IMR-90 (cell line): ENCODE measurements at regions not wholly inside any gene's neighbourhood (a gene's known extent, or its start where the extent isn't known, plus 50 kb on each side); places are given as distances from the start of the nearest gene placed in this dataset.

Source experiments
- BHLHE40 ChIP-seq: fragments of 150-350 bp; IDR thresholded peaks from 2 replicates; pipeline ENCODE4 v1.6.1; 2016; ENCODE audit warnings: mild to moderate bottlenecking, low read depth, low read length
- CEBPB ChIP-seq: IDR thresholded peaks from 2 replicates; pipeline ENCODE4 v1.6.1; 2012; ENCODE audit warnings: low read depth, low read length, improper control_type of control experiment
- CHD1 ChIP-seq: IDR thresholded peaks from 2 replicates; pipeline ENCODE4 v1.6.1; 2012; ENCODE audit warnings: low read depth, low read length, improper control_type of control experiment
- FOS ChIP-seq: fragments of 150-350 bp; IDR thresholded peaks from 2 replicates; pipeline ENCODE4 v1.6.1; 2016; ENCODE audit warnings: low read depth, low read length
- MAFK ChIP-seq: IDR thresholded peaks from 2 replicates; pipeline ENCODE4 v1.6.1; 2012; ENCODE audit warnings: low read depth, low read length, improper control_type of control experiment
- MXI1 ChIP-seq: IDR thresholded peaks from 2 replicates; pipeline ENCODE4 v1.6.1; 2012; ENCODE audit warnings: low read depth, mild to moderate bottlenecking, low read length, moderate library complexity, borderline replicate concordance
- POLR2A ChIP-seq: IDR thresholded peaks from 2 replicates; pipeline ENCODE4 v1.6.1; 2012; ENCODE audit warnings: mild to moderate bottlenecking, low read depth, low read length
- SMC3 ChIP-seq: fragments of 150-350 bp; IDR thresholded peaks from 2 replicates; pipeline ENCODE4 v1.6.1; 2016; ENCODE audit warnings: low read depth, mild to moderate bottlenecking, antibody characterized with exemption, low read length, moderate library complexity
- TF ChIP-seq, protein P1 (sequence below): conservative IDR thresholded peaks from 2 replicates; pipeline ENCODE4 v1.5.1; 2012; ENCODE audit warnings: mild to moderate bottlenecking, low read depth, low read length, improper control_type of control experiment
- TF ChIP-seq, protein P2 (sequence below): fragments of 150-350 bp; IDR thresholded peaks from 2 replicates; pipeline ENCODE4 v1.6.1; 2017; ENCODE audit warnings: mild to moderate bottlenecking, antibody characterized with exemption, low read length, low read depth

DNA sequence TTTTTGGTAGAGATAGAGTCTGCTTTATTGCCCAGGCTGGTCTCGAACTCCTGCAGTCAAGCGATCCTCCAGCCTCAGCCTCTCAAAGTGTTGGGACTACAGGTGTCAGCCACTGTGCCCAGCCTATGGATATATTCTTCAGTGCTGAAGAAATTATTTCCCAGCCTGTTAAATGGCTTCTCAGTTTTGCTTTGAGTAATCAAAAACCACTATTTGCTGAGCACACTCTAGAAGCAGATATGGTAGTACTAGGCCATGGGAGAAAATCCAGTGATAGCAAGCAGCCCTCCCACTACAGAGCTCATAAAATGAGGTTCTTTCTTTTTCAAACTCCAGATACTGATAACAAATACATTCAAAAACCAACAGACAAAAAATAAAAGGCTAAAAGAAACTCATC is 80.6 kb upstream of the CLDN10 start:
- TF ChIP-seq POLR2A (no peak), SMC3 (no peak), CHD1 (no peak), MXI1 (no peak), FOS (no peak), CEBPB (no peak), BHLHE40 (no peak), MAFK (no peak)
- TF ChIP-seq, protein P1, sequence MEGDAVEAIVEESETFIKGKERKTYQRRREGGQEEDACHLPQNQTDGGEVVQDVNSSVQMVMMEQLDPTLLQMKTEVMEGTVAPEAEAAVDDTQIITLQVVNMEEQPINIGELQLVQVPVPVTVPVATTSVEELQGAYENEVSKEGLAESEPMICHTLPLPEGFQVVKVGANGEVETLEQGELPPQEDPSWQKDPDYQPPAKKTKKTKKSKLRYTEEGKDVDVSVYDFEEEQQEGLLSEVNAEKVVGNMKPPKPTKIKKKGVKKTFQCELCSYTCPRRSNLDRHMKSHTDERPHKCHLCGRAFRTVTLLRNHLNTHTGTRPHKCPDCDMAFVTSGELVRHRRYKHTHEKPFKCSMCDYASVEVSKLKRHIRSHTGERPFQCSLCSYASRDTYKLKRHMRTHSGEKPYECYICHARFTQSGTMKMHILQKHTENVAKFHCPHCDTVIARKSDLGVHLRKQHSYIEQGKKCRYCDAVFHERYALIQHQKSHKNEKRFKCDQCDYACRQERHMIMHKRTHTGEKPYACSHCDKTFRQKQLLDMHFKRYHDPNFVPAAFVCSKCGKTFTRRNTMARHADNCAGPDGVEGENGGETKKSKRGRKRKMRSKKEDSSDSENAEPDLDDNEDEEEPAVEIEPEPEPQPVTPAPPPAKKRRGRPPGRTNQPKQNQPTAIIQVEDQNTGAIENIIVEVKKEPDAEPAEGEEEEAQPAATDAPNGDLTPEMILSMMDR, result no peak
- TF ChIP-seq, protein P2, sequence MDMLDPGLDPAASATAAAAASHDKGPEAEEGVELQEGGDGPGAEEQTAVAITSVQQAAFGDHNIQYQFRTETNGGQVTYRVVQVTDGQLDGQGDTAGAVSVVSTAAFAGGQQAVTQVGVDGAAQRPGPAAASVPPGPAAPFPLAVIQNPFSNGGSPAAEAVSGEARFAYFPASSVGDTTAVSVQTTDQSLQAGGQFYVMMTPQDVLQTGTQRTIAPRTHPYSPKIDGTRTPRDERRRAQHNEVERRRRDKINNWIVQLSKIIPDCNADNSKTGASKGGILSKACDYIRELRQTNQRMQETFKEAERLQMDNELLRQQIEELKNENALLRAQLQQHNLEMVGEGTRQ, result no peak
